Esophagus squamous epithelium (tissue), 5 donors: ENCODE measurements at regions not wholly inside any gene's neighbourhood (a gene's known extent, or its start where the extent isn't known, plus 50 kb on each side); places are given as distances from the start of the nearest gene placed in this dataset.
"Not testable (repeated sequence)": the region's sequence is repeated elsewhere in the genome, so short reads cannot be mapped to it uniquely, and the experiment has no call there.

Experiments used
- DNase-seq: peaks from one replicate; lab custom pipeline; 2025; lab: John Stamatoyannopoulos, UW
- H3K27ac ChIP-seq, 4 donors: fragments of 200-600 bp; sonication (generic); one replicate each; pipeline ENCODE4 v1.5.1; 2016 to 2019; ENCODE audit warnings: mild to moderate bottlenecking in 1 of 4
- H3K27me3 ChIP-seq, 4 donors: fragments of 200-600 bp; sonication (generic); 1 replicate in 3 of 4; 2 replicates in 1 of 4; pipeline versions ENCODE4 v1.5.1 to v1.6.0; 2017 to 2021; ENCODE audit warnings: antibody characterized with exemption in 1 of 4
- H3K36me3 ChIP-seq, 3 donors: fragments of 200-600 bp; sonication (generic); one replicate each; pipeline ENCODE4 v1.5.1; 2016 to 2019
- H3K4me1 ChIP-seq, 3 donors: fragments of 200-600 bp; sonication (generic); one replicate each; pipeline ENCODE4 v1.5.1; 2017 to 2019
- H3K4me3 ChIP-seq, 4 donors: fragments of 200-600 bp; sonication (generic); 1 replicate in 3 of 4; 2 replicates in 1 of 4; pipeline ENCODE4 v1.5.1; 2016 to 2019; ENCODE audit warnings: mild to moderate bottlenecking in 2 of 4, moderate library complexity in 1 of 4
- H3K9me3 ChIP-seq, 3 donors: fragments of 200-600 bp; sonication (generic); one replicate each; pipeline ENCODE4 v1.5.1; 2016 to 2019
- POLR2A ChIP-seq, 4 donors: fragments of 450-650 bp; IDR thresholded peaks; one replicate each; pipeline ENCODE4 v1.6.1; 2017; ENCODE audit warnings: antibody characterized with exemption in 4 of 4, mild to moderate bottlenecking in 4 of 4, moderate library complexity in 3 of 4
- WGBS, 2 donors: methylation state at CpG; one replicate each; pipeline ENCODE4 v1.1.5; 2018; 5-methylcytosine and 5-hydroxymethylcytosine counted together
- intact Hi-C: fragments of 100-400 bp; cut with DNase I; formaldehyde crosslinking; loops from one replicate; pipeline ENCODE4 v1.15.0; 2022
- TF ChIP-seq, protein P1 (sequence below), 6 experiments: fragments of 450-650 bp in 4 of 6; fragments of 200-600 bp in 2 of 6; sonication (generic) in 2 of 6; IDR thresholded peaks; one replicate each; pipeline ENCODE4 v1.5.1; 2016 to 2019; ENCODE audit warnings: antibody characterized with exemption in 6 of 6, mild to moderate bottlenecking in 4 of 6, moderate library complexity in 4 of 6
- donor health status: DM: yes; HTN: yes; CAD: no.

DNA sequence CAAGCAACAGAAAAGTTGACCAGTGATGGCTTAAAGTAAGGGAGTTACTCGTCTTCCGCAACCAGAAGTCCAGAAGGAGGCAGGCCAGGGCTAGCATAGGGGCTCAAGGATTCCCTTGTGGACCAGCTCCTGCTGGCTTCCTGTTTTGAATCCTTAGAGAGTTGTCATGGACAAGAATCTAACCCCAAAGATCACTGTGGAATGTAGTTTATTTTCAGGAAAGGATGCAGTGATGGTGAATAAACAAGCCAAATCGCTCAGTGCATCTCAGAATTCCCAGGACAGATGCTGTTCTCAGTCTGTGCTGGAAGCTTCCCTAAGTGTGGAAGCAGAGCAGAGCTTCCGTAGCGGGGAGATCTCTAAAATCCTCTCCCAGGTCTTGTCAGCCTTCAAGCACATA, 311.3 kb downstream of the C12orf75 start:
- H3K9me3 ChIP-seq, result peaks cover 0 to 9% (median 0%) of the 10 kb centered on the region in 3 donors
- TF ChIP-seq, protein P1, sequence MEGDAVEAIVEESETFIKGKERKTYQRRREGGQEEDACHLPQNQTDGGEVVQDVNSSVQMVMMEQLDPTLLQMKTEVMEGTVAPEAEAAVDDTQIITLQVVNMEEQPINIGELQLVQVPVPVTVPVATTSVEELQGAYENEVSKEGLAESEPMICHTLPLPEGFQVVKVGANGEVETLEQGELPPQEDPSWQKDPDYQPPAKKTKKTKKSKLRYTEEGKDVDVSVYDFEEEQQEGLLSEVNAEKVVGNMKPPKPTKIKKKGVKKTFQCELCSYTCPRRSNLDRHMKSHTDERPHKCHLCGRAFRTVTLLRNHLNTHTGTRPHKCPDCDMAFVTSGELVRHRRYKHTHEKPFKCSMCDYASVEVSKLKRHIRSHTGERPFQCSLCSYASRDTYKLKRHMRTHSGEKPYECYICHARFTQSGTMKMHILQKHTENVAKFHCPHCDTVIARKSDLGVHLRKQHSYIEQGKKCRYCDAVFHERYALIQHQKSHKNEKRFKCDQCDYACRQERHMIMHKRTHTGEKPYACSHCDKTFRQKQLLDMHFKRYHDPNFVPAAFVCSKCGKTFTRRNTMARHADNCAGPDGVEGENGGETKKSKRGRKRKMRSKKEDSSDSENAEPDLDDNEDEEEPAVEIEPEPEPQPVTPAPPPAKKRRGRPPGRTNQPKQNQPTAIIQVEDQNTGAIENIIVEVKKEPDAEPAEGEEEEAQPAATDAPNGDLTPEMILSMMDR (IDR thresholded peaks at IDR 0.05), result no peak
- TF ChIP-seq POLR2A (IDR thresholded peaks at IDR 0.05), result no peak
- no peak overlapping the region for H3K27ac ChIP-seq
- H3K27me3 ChIP-seq, result no peaks in the 10 kb centered on the region
- no peak overlapping the region for H3K4me3 ChIP-seq
- intact Hi-C loops, result no loop called here
- H3K4me1 ChIP-seq, result no peaks in the 10 kb centered on the region
- 75 to 93% methylated on average over 5 of the region's 5 CpGs for WGBS, 2 donors
- no peak for DNase-seq
- H3K36me3 ChIP-seq, result no peaks in the 10 kb centered on the region

DNA sequence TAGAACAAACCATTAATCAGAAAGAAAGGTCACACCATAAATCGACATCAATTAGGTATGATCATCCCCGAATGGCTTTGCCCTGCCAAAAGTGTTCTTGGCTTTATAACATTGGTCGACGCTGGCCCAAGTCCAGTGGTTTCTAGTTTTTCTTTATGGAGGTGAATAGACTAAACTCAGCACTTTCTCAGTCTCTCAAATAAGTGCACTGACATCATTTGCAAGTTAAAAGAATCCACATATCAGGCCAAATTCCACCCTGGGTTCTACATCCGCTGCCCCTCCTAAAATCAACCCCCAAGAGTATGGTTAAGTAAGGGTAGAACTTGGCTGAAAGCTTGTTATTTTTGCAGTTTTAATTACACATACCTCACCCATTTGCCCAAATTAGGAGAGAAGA, 314.3 kb downstream of the C12orf75 start:
- no peak for DNase-seq
- Histone ChIP-seq H3K4me1 (peaks cover 0 to 8% (median 4%) of the 10 kb centered on the region in 3 donors), H3K36me3 (no peaks in the 10 kb centered on the region), H3K27me3 (no peaks in the 10 kb centered on the region), H3K4me3 (no peak overlapping the region), H3K9me3 (no peaks in the 10 kb centered on the region), H3K27ac (no peak overlapping the region)
- 67 to 70% methylated on average over 5 of the region's 5 CpGs for WGBS, 2 donors
- intact Hi-C loops, result no loop called here
- TF ChIP-seq POLR2A (IDR thresholded peaks at IDR 0.05), result no peak
- TF ChIP-seq, protein P1 (IDR thresholded peaks at IDR 0.05), result no peak

DNA sequence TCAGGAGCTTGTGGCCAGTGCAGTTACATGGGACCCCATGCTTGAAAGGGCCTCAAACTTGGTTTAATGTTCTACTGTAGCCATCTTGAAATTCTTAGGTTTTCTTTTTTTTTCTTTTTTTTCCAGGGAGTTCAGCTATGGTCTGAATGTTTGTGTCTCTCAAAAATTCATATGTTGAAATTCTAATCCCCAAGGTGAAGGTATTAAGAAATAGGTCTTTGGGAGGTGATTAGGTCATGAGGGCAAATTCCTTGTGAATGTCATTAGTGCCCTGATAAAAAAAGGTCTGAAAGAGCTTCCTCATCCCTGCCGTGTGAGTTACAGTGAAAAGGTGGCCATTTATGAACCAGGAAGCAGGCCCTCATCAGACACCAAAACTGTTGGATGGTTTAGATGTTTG, 324.1 kb downstream of the C12orf75 start:
- no peak for DNase-seq
- Histone ChIP-seq H3K4me1 (peaks cover 9 to 33% (median 12%) of the 10 kb centered on the region in 3 donors), H3K4me3 (no peak overlapping the region), H3K36me3 (no peaks in the 10 kb centered on the region), H3K27me3 (no peaks in the 10 kb centered on the region), H3K9me3 (no peaks in the 10 kb centered on the region), H3K27ac (no peak overlapping the region)
- 74 to 82% methylated on average over 1 of the region's 1 CpG for WGBS, 2 donors
- TF ChIP-seq, protein P1 (IDR thresholded peaks at IDR 0.05), result no peak
- intact Hi-C loops, result no loop called here

DNA sequence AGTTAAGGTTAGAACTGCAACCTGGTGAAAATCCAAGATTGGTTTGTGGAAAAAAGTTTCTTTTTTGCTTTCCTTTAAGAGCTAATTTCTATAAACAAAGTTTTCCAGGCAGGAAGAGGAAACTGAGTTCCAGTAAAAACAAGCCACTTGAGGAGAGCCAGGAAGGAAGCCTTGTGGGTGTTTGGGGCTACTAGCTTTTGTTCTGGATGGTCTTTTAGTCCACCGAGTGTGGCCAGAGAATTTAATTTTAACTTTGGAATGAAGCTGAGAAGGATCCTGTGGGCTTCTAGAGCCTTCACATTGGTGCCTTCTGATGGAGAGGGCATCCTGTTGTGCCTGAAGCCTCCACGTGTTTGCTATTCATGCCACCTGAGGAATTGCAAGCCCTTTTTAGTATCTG, 327.9 kb downstream of the C12orf75 start:
- Histone ChIP-seq H3K4me1 (peaks cover 9 to 41% (median 12%) of the 10 kb centered on the region in 3 donors), H3K36me3 (no peaks in the 10 kb centered on the region), H3K27ac (peak overlapping the region; percentile 60 to 86 (median 78)), H3K4me3 (no peak overlapping the region), H3K27me3 (no peaks in the 10 kb centered on the region), H3K9me3 (no peaks in the 10 kb centered on the region)
- intact Hi-C loops, result no loop called here
- no peak for DNase-seq
- 70 to 77% methylated on average over 2 of the region's 2 CpGs for WGBS, 2 donors
- TF ChIP-seq POLR2A (IDR thresholded peaks at IDR 0.05), result no peak
- TF ChIP-seq, protein P1 (IDR thresholded peaks at IDR 0.05), result no peak

DNA sequence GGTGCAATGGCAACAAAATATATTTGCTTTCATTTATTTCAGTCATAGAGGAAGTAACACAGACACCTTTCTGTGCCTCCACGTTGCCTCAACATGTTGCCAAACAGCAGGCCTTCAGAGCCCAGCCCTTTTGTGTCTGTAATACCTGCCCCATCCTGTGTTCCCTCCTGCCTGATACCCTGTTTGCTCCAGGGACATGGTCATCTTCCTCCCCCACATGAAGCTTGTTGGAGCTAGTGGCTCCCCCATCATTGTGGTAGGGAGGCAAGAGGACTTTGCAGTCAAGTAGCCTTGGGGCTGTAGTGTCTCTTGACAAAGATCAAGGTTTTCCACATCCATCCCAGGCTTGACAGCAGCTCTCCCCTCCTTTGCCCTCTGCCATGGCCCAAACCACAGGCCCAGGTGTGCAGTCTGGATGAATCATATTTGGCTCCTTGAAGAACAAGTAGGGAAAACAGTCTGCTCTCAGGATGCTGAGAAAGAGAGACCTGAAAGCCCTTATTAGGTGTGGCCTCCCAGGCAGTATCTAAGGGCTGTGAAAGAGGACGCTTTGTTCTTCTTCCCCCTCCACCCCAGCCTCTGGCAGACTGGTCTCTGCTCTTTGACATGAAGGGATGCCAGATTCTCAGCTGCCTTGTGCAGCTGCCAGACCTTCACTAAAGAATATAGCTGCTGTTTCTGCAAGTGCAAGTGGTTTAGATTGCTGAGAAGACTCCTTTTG, 329.0 kb downstream of the C12orf75 start:
- Histone ChIP-seq H3K27me3 (no peaks in the 10 kb centered on the region), H3K9me3 (no peaks in the 10 kb centered on the region), H3K27ac (peak overlapping the region; percentile 60 to 86 (median 78)), H3K4me3 (no peak overlapping the region), H3K36me3 (no peaks in the 10 kb centered on the region), H3K4me1 (peaks cover 9 to 41% (median 12%) of the 10 kb centered on the region in 3 donors)
- no peak for DNase-seq
- TF ChIP-seq POLR2A (IDR thresholded peaks at IDR 0.05), result no peak
- TF ChIP-seq, protein P1 (IDR thresholded peaks at IDR 0.05), result no peak
- intact Hi-C loops, result no loop called here
- 9 to 20% methylated on average over 2 of the region's 2 CpGs for WGBS, 2 donors

DNA sequence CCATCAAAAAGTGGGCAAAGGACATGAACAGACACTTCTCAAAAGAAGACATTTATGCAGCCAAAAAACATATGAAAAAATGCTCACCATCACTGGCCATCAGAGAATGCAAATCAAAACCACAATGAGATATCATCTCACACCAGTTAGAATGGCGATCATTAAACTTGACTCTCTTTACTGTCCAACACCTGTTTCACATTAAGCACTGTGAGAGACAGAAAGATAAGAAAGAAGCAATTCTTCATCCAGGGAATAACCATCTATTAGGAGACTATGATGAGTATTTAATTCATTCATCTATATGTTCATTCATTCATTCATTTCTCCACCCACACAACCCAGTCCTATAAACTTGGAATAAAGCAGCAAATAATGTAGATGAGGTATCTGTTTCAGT, 334.3 kb downstream of the C12orf75 start:
- H3K4me1 ChIP-seq, result peaks cover 0 to 16% (median 7%) of the 10 kb centered on the region in 3 donors
- H3K27ac ChIP-seq, H3K36me3 ChIP-seq, DNase-seq, H3K27me3 ChIP-seq, H3K9me3 ChIP-seq, intact Hi-C loops, H3K4me3 ChIP-seq: not testable (repeated sequence)
- 80 to 95% methylated on average over 1 of the region's 1 CpG for WGBS, 2 donors
